Psoas muscle (tissue), 7 donors: ENCODE measurements at regions not wholly inside any gene's neighbourhood (a gene's known extent, or its start where the extent isn't known, plus 50 kb on each side); places are given as distances from the start of the nearest gene placed in this dataset.

Experiments
- ATAC-seq, 4 donors: fragments of 200-7000 bp; cut with Tn5 transposase; one replicate each; pipeline ENCODE4 v1.9.1; 2020; ENCODE audit warnings: moderate library complexity in 3 of 4, mild to moderate bottlenecking in 2 of 4
- DNase-seq, 2 donors: peaks; one replicate each; pipeline ENCODE4 v3.0.0-alpha.2; 2020
- H3K27ac ChIP-seq: fragments of 200-600 bp; one replicate; pipeline ENCODE4 v1.8.0; 2022
- H3K27me3 ChIP-seq, 3 donors: fragments of 200-600 bp in 1 of 3; one replicate each; pipeline versions ENCODE4 v1.6.1 to v1.8.0; 2013 to 2022; ENCODE audit warnings: low read length in 2 of 3, mild to moderate bottlenecking in 2 of 3, moderate library complexity in 1 of 3; ENCODE audit not compliant: insufficient read depth in 3 of 3
- H3K36me3 ChIP-seq, 2 donors: fragments of 200-600 bp in 1 of 2; one replicate each; pipeline versions ENCODE4 v1.6.1 to v1.8.0; 2013 to 2022; ENCODE audit warnings: low read depth in 1 of 2, mild to moderate bottlenecking in 1 of 2, moderate library complexity in 1 of 2; ENCODE audit not compliant: insufficient read depth in 1 of 2
- H3K4me1 ChIP-seq: fragments of 200-600 bp; one replicate; pipeline ENCODE4 v1.8.0; 2022
- H3K4me3 ChIP-seq: fragments of 200-600 bp; one replicate; pipeline ENCODE4 v1.8.0; 2022; ENCODE audit warnings: mild to moderate bottlenecking
- H3K9me3 ChIP-seq: fragments of 200-600 bp; one replicate; pipeline ENCODE4 v1.8.0; 2022
- CTCF ChIP-seq: fragments of 200-600 bp; IDR thresholded peaks from one replicate; pipeline ENCODE4 v1.8.0; 2022; ENCODE audit warnings: antibody characterized with exemption
- whole genome bisulfite sequencing, 3 donors: extraction: QIAGEN DNeasy Blood & Tissue Kit; methylation state at CpG; one replicate each; pipeline versions ENCODE4 v1.1.6 to v1.1.7; 2013; 5-methylcytosine and 5-hydroxymethylcytosine counted together
- intact Hi-C, 2 donors: fragments of 100-400 bp; cut with DNase I; formaldehyde crosslinking; loops; one replicate each; pipeline versions ENCODE4 v1.11.0 to v1.14.2; 2022
- donor health status: healthy with polysubstance abuse.
- donor health status: DM: no; HTN: no; CAD: no; lungs with moderate emphysema.
- donor health status: Bipolar disorder and iron deficiency.
- donor health status: healthy.
- donor health status: DM: yes; HTN: yes; CAD: no.
- donor health status: DM: no; HTN: no; CAD: no.
- donor health status: DM: yes; HTN: yes; CAD: no.

- H3K4me3 ChIP-seq, result no peak overlapping the region
- H3K36me3 ChIP-seq, result no peaks in the 10 kb centered on the region
- 77 to 80% (median 78%) methylated on average over 3 of the region's 3 CpGs for WGBS, 3 donors
- H3K27ac ChIP-seq, result no peak overlapping the region
- ATAC-seq (no peak), DNase-seq (no peak)
- H3K27me3 ChIP-seq, result no peaks in the 10 kb centered on the region
- H3K9me3 ChIP-seq, result no peaks in the 10 kb centered on the region
- TF ChIP-seq CTCF, result no peak
- intact Hi-C loops, result no loop called here
- H3K4me1 ChIP-seq, result no peaks in the 10 kb centered on the region
Measured at GRCh38 chr2:234298918-234299317, 198.0 kb downstream of the ARL4C start.

GRCh38 chr2:234296991-234297390 lies 199.9 kb downstream of the ARL4C start:
- H3K4me1 ChIP-seq, result no peaks in the 10 kb centered on the region
- H3K4me3 ChIP-seq, result no peak overlapping the region
- no peaks in the 10 kb centered on the region for H3K36me3 ChIP-seq
- DNase-seq (no peak), ATAC-seq (no peak)
- no peaks in the 10 kb centered on the region for H3K9me3 ChIP-seq
- WGBS, 3 donors, result 86 to 95% (median 87%) methylated on average over 1 of the region's 1 CpG
- H3K27ac ChIP-seq, result no peak overlapping the region
- TF ChIP-seq CTCF, result no peak
- H3K27me3 ChIP-seq, result no peaks in the 10 kb centered on the region
- intact Hi-C loops, result no loop called here

GRCh38 chr2:234293973-234294372 lies 202.9 kb downstream of the ARL4C start:
- no peak overlapping the region for H3K4me3 ChIP-seq
- H3K4me1 ChIP-seq, result no peaks in the 10 kb centered on the region
- no peaks in the 10 kb centered on the region for H3K27me3 ChIP-seq
- intact Hi-C loops, result no loop called here
- H3K27ac ChIP-seq, result no peak overlapping the region
- no peaks in the 10 kb centered on the region for H3K9me3 ChIP-seq
- DNase-seq (no peak), ATAC-seq (no peak)
- WGBS, 3 donors, result 47 to 72% (median 70%) methylated on average over 4 of the region's 4 CpGs
- H3K36me3 ChIP-seq, result no peaks in the 10 kb centered on the region
- no peak for TF ChIP-seq CTCF

DNA sequence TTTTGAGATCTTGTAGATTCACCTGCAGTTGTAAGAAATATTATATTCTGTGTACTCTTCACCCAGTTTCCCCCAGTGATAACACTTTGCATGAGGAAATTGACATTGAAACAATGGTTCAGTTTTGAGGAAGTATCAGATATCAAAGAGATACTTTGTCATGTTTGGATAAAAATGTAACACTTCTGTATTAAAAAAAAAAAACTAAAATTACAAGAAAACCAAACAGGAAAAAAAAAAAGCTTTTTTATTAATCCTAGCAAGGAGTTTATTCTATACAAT lies 204.0 kb downstream of the ARL4C start:
- H3K4me1 ChIP-seq, result no peaks in the 10 kb centered on the region
- DNase-seq (no peak), ATAC-seq (no peak)
- H3K27me3 ChIP-seq, result no peaks in the 10 kb centered on the region
- H3K36me3 ChIP-seq, result no peaks in the 10 kb centered on the region
- no peak overlapping the region for H3K4me3 ChIP-seq
- H3K9me3 ChIP-seq, result no peaks in the 10 kb centered on the region
- H3K27ac ChIP-seq, result no peak overlapping the region
- intact Hi-C loops, result no loop called here
- TF ChIP-seq CTCF, result no peak

DNA sequence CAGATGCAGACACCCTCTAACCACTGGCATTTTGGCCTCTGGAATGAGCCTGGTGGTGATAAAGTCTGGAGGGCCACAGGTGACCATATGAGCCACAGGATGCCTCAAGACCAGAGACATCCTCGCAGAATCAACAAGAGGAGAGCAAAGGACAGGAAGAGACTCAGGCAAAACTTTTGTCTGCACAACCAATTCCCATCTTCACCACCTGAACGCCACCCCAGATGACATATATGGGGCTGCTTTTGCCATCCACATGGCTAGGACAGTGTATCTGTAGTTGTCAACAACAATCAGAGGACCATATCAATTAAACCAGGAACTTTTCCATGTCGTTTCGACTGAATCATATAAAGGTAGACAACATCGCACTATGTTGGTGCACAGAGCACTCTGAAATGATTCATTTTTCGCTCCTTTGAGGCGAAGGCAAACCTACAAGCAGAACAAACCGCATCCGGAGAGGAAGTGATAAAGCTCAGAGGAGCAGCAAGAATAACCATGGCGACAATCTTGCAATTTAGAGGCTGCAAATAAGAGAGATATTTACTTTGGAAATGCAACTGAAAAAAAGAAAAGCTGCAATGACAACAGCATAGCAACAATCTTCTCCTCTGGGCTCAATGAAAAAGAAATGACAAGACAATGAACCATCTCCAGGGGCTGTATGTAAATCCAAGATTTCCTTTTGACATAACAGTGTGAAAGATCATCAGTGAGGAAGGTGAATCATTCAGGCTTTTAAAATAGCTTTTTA lies 204.5 kb downstream of the ARL4C start:
- no peaks in the 10 kb centered on the region for H3K4me1 ChIP-seq
- WGBS, 3 donors, result 82 to 86% (median 85%) methylated on average over 10 of the region's 10 CpGs
- no peak for TF ChIP-seq CTCF
- H3K27ac ChIP-seq, result no peak overlapping the region
- H3K9me3 ChIP-seq, result no peaks in the 10 kb centered on the region
- ATAC-seq (no peak), DNase-seq (no peak)
- H3K4me3 ChIP-seq, result no peak overlapping the region
- intact Hi-C loops, result no loop called here
- H3K27me3 ChIP-seq, result no peaks in the 10 kb centered on the region
- no peaks in the 10 kb centered on the region for H3K36me3 ChIP-seq
